Tibial artery (tissue), 4 donors: ENCODE measurements at regions not wholly inside any gene's neighbourhood (a gene's known extent, or its start where the extent isn't known, plus 50 kb on each side); places are given as distances from the start of the nearest gene placed in this dataset.
"Not testable (repeated sequence)": the region's sequence is repeated elsewhere in the genome, so short reads cannot be mapped to it uniquely, and the experiment has no call there.

ENCODE experiments used
- DNase-seq, 2 donors: peaks; one replicate each; pipeline ENCODE4 v3.0.0-alpha.2; 2019
- H3K27ac ChIP-seq, 2 donors: fragments of 200-600 bp; sonication (generic) in 1 of 2; 1 replicate in 1 of 2; 2 replicates in 1 of 2; pipeline ENCODE4 v1.5.1; 2018 to 2019; ENCODE audit warnings: mild to moderate bottlenecking in 1 of 2
- H3K27me3 ChIP-seq, 2 donors: fragments of 200-600 bp; sonication (generic) in 1 of 2; one replicate each; pipeline versions ENCODE4 v1.5.1 to v1.6.0; 2016 to 2019
- H3K36me3 ChIP-seq, 3 donors: fragments of 200-600 bp; sonication (generic) in 2 of 3; one replicate each; pipeline ENCODE4 v1.5.1; 2016 to 2019; ENCODE audit warnings: mild to moderate bottlenecking in 2 of 3
- H3K4me1 ChIP-seq, 4 donors: fragments of 200-600 bp; sonication (generic) in 2 of 4; 1 replicate in 3 of 4; 2 replicates in 1 of 4; pipeline ENCODE4 v1.5.1; 2016 to 2019
- H3K4me3 ChIP-seq, 2 donors: fragments of 200-600 bp; sonication (generic) in 1 of 2; 1 replicate in 1 of 2; 2 replicates in 1 of 2; pipeline ENCODE4 v1.5.1; 2018 to 2019; ENCODE audit warnings: mild to moderate bottlenecking in 2 of 2
- H3K9me3 ChIP-seq, 3 donors: fragments of 200-600 bp; sonication (generic) in 1 of 3; one replicate each; pipeline ENCODE4 v1.5.1; 2016 to 2019
- CTCF ChIP-seq, 2 experiments: fragments of 200-600 bp in 1 of 2; fragments of 450-650 bp in 1 of 2; IDR thresholded peaks; one replicate each; pipeline ENCODE4 v1.5.1; 2017 to 2019; ENCODE audit warnings: antibody characterized with exemption in 2 of 2, mild to moderate bottlenecking in 1 of 2, moderate library complexity in 1 of 2
- intact Hi-C: fragments of 100-400 bp; cut with DNase I; formaldehyde crosslinking; loops from one replicate; pipeline ENCODE4 v1.15.0; 2023; ENCODE audit warnings: low total_unique reads

- TF ChIP-seq CTCF (IDR thresholded peaks at IDR 0.05), result no peak
- intact Hi-C loops, result no loop called here
- H3K4me3 ChIP-seq, result no peak overlapping the region
These were observed 319.2 kb upstream of the PRICKLE1 start for GRCh38 chr12:42908712-42909111.

GRCh38 chr12:42906801-42907200 is 317.3 kb upstream of the PRICKLE1 start:
- intact Hi-C loops, result not testable (repeated sequence)

More at GRCh38 chr12:42908712-42909111, 319.2 kb upstream of the PRICKLE1 start:
- Histone ChIP-seq H3K27ac (no peak overlapping the region), H3K4me1 (no peaks in the 10 kb centered on the region), H3K36me3 (no peaks in the 10 kb centered on the region), H3K9me3 (no peaks in the 10 kb centered on the region), H3K27me3 (no peaks in the 10 kb centered on the region)
- DNase-seq, result no peak

GRCh38 chr12:42905419-42905705 is 315.8 kb upstream of the PRICKLE1 start:
- DNase-seq, result no peak
- intact Hi-C loops, result no loop called here
- no peak overlapping the region for H3K27ac ChIP-seq
- H3K36me3 ChIP-seq, result no peaks in the 10 kb centered on the region
- H3K27me3 ChIP-seq, result no peaks in the 10 kb centered on the region
- no peak overlapping the region for H3K4me3 ChIP-seq
- no peaks in the 10 kb centered on the region for H3K9me3 ChIP-seq
- TF ChIP-seq CTCF (IDR thresholded peaks at IDR 0.05), result no peak
- H3K4me1 ChIP-seq, result no peaks in the 10 kb centered on the region

More at GRCh38 chr12:42906801-42907200, 317.3 kb upstream of the PRICKLE1 start:
- DNase-seq, H3K27me3 ChIP-seq, H3K4me3 ChIP-seq, H3K36me3 ChIP-seq, H3K27ac ChIP-seq, H3K9me3 ChIP-seq, H3K4me1 ChIP-seq: not testable (repeated sequence)

DNA sequence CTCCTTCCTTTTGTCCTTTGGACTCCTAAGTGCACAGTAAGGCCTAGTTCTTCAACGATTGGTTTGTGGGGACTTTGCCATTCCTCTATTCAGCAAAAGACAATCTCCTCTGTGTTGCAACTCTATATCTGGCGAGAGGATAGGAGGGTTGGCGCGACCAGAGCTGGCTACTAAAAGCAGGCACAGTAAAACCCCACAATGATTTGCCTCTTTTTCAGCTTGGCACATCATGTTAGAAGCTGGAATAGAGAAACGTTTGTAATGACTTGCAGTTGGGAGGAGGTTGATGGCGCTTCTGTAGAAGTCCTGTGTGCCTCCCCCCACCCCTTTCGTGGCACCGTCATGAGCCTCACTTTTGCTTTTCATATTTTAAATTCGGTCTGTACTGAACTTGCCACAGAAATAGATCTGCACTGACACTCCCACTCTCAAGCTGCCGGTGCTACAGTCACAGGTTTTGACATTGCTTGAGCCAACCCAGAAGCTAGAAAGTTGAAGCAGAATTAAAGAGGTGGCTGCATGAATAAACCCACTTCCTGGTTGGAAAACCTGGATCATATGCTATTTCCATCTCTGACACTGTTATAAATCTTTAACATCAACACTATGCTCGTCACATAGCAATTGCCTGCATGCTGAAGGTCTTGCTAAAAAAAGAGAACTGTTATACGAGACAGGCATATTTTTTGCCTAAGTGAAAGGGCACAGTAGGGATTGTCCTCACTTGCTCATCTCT is 315.3 kb upstream of the PRICKLE1 start:
- no peak for TF ChIP-seq CTCF (IDR thresholded peaks at IDR 0.05)
- no peak for DNase-seq
- Histone ChIP-seq H3K27ac (no peak overlapping the region), H3K4me3 (no peak overlapping the region), H3K4me1 (no peaks in the 10 kb centered on the region), H3K9me3 (no peaks in the 10 kb centered on the region), H3K36me3 (no peaks in the 10 kb centered on the region), H3K27me3 (no peaks in the 10 kb centered on the region)
- intact Hi-C loops, result no loop called here

DNA sequence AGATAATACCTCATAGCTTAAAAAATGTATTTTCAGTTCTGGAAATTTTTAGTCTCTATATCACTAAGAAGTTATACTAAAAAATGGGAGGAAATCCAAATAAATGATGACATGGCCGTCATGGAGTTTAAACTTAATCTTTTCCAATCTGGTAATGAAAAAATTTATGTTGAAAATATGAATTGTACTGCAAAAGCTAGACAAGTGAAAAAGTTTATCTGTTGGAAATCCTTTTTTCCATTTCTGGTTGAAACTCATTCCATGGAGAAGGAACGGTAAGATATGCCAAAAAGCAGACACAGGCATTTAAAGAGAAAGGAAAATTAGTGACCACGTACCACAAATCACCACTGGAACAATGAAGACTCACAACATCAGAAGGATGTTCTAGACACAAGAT is 314.2 kb upstream of the PRICKLE1 start:
- H3K4me3 ChIP-seq, result no peak overlapping the region
- no peak for DNase-seq
- no peaks in the 10 kb centered on the region for H3K4me1 ChIP-seq
- no peaks in the 10 kb centered on the region for H3K9me3 ChIP-seq
- H3K27ac ChIP-seq, result no peak overlapping the region
- no peaks in the 10 kb centered on the region for H3K36me3 ChIP-seq
- TF ChIP-seq CTCF (IDR thresholded peaks at IDR 0.05), result no peak
- no peaks in the 10 kb centered on the region for H3K27me3 ChIP-seq
- intact Hi-C loops, result no loop called here

DNA sequence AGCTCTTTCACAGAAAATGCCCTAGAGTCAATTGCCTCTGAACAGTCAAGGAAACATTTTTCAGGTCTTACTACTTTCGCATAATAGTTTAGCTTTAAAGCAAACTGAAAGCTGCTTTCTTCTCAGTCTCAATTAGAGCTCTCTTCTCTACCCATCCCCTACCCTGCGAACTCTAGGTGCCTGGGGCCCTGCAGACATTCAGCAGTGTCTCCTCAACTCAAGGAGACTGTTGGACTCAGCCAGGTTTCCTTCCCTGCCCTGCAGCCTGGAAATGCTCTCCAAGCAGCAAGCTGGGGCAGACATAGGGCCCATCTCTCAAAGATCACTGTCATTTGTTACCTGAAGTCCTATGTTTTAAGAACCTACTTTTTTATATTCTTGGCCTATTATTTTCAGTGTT is 312.5 kb upstream of the PRICKLE1 start:
- no peak for TF ChIP-seq CTCF (IDR thresholded peaks at IDR 0.05)
- H3K36me3 ChIP-seq, result no peaks in the 10 kb centered on the region
- intact Hi-C loops, result no loop called here
- H3K4me3 ChIP-seq, result no peak overlapping the region
- H3K27ac ChIP-seq, result no peak overlapping the region
- no peaks in the 10 kb centered on the region for H3K9me3 ChIP-seq
- no peak for DNase-seq
- H3K27me3 ChIP-seq, result no peaks in the 10 kb centered on the region
- no peaks in the 10 kb centered on the region for H3K4me1 ChIP-seq
